ENCODE measurements at regions not wholly inside any gene's neighbourhood (a gene's known extent, or its start where the extent isn't known, plus 50 kb on each side); places are given as distances from the start of the nearest gene placed in this dataset.
"Not testable (repeated sequence)": the region's sequence is repeated elsewhere in the genome, so short reads cannot be mapped to it uniquely, and the experiment has no call there.

GRCh38 chr1:234954613-234955012 is 174.0 kb downstream of the TOMM20 start:
- Mint-ChIP-seq H3K9me3 (no peaks in the 10 kb centered on the region), H3K4me1 (peaks cover 58% of the 10 kb centered on the region), H3K27ac (peak overlapping the region; percentile 96 to 99 (median 97)), H3K36me3 (ENCODE audit: low read depth) (no peaks in the 10 kb centered on the region), H3K27me3 (ENCODE audit: low read depth) (no peaks in the 10 kb centered on the region), H3K4me3 (peak overlapping the region in 1 of 3 experiments; percentile 31)
- TF ChIP-seq CTCF (IDR thresholded peaks at IDR 0.05; ENCODE audit: unreplicated experiment in 3 of 3), result no peak

GRCh38 chr1:234953655-234954405 is 174.8 kb downstream of the TOMM20 start:
- no peak for TF ChIP-seq CTCF (IDR thresholded peaks at IDR 0.05; ENCODE audit: unreplicated experiment in 3 of 3)
- Mint-ChIP-seq H3K4me3 (peak overlapping the region in 1 of 3 experiments; percentile 32), H3K36me3 (ENCODE audit: low read depth) (peaks cover 7% of the 10 kb centered on the region), H3K27me3 (ENCODE audit: low read depth) (no peaks in the 10 kb centered on the region), H3K4me1 (peaks cover 50% of the 10 kb centered on the region), H3K9me3 (peaks cover 7% of the 10 kb centered on the region), H3K27ac (peak overlapping the region; percentile 96 to 99 (median 97))

- peaks cover 13% of the 10 kb centered on the region for H3K9me3 Mint-ChIP-seq
Observed at GRCh38 chr1:234950598-234950997, 178.0 kb downstream of the TOMM20 start.

DNA sequence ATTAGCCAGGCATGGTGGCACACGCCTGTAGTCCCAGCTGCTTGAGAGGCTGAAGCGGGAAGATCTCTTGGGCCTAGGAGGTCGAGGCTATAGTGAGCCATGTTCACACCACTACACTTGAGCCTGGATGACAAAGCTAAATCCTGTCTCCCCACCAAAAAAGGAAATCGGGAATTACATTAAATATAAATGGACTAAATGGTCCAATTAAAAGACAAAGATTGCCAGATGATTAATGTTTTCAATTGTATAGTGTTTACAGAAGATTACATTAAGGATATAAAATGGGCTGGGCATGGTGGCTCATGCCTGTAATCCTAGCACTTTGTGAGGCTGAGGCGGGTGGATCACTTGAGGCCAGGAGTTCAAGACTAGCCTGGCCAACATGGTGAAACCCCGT is 179.1 kb downstream of the TOMM20 start:
- H3K9me3 Mint-ChIP-seq, result peaks cover 13% of the 10 kb centered on the region
- H3K36me3 Mint-ChIP-seq (ENCODE audit: low read depth); H3K27me3 Mint-ChIP-seq (ENCODE audit: low read depth); H3K27ac Mint-ChIP-seq; H3K4me3 Mint-ChIP-seq: not testable (repeated sequence)
- H3K4me1 Mint-ChIP-seq, result peaks cover 21% of the 10 kb centered on the region

More at GRCh38 chr1:234950598-234950997, 178.0 kb downstream of the TOMM20 start:
- peak overlapping the region in 2 of 3 experiments; percentile 29 to 80 for H3K27ac Mint-ChIP-seq
- TF ChIP-seq CTCF (IDR thresholded peaks at IDR 0.05; ENCODE audit: unreplicated experiment in 3 of 3), result no peak
- H3K27me3 Mint-ChIP-seq (ENCODE audit: low read depth), result no peaks in the 10 kb centered on the region
- peaks cover 32% of the 10 kb centered on the region for H3K4me1 Mint-ChIP-seq
- no peak overlapping the region for H3K4me3 Mint-ChIP-seq
- peaks cover 7% of the 10 kb centered on the region for H3K36me3 Mint-ChIP-seq (ENCODE audit: low read depth)

DNA sequence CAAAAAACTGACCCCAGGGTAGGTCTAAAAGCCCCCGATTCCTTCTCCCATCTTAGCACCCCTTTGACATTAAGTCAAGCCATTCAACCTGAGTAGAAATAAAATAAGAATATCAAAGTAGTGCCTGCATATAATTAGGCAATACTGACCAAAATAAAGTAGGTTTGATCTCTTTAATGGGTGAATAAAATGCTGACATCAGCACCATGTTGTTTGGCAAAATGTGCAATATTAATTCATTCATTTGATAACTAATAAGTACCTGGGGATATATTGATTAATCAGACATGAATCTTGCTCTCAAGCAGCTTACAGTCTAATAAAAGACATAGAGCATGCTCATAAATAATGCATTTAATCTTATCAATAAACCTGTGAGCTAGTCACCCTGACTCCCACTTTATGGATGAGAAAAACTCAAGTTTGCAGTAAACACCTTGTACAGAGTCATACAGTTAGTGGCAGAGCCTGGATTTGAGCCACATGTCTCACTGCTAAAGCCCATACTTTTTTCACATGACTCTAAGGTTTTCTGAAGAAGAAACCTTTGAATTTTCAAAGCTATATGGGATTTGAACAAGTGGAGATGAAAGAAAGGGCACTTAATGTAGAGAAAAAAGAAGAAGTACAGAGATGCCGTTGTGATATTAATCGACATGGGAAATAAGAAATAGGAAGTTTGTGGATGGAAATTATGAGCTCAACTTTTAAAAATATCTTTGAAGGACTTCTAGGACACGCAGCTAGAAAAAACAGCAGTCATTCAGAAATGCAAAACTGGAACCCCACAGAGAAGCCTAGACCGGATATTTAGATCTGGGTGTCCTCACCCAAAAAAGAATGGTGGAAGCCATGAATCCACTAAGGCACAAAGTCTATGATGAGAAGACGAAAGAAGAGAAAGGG is 183.9 kb downstream of the TOMM20 start:
- Mint-ChIP-seq H3K4me1 (no peaks in the 10 kb centered on the region), H3K27me3 (ENCODE audit: low read depth) (no peaks in the 10 kb centered on the region), H3K36me3 (ENCODE audit: low read depth) (peaks cover 7% of the 10 kb centered on the region), H3K4me3 (no peak overlapping the region), H3K27ac (peak overlapping the region in 1 of 3 experiments; percentile 10), H3K9me3 (peaks cover 13% of the 10 kb centered on the region)
- TF ChIP-seq CTCF (IDR thresholded peaks at IDR 0.05; ENCODE audit: unreplicated experiment in 3 of 3), result no peak

DNA sequence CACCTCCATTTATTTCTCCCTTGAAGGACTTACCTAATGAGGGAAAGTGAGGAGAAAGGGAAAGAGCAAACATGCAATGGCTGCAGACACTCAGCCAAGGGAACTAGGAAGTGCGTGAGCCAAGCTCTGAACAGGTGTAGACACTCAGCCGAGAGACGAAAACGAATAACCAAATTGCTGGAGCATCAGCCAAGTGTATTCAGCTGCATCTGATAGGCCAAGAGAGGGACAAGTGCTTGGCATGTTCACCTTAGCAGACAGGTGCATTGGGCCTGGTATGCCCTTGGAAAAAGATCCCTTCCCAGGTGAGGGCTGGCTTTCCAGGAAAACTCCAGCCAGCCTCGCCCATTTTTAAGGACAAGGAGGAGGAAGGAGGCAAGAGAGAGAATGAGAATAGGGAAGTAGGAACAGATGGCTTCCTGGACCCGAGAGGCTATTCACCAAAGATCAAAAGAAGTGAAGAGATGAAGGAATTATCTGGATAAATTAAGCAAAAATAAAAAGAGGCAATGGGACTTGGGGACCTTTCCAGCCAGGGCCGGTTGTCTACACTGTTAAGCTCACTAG is 184.7 kb downstream of the TOMM20 start:
- H3K4me1 Mint-ChIP-seq, result no peaks in the 10 kb centered on the region

More for the DNA sequence above, 184.7 kb downstream of the TOMM20 start:
- Mint-ChIP-seq H3K4me3 (no peak overlapping the region), H3K36me3 (ENCODE audit: low read depth) (peaks cover under 1% of the 10 kb centered on the region), H3K9me3 (peaks cover 6% of the 10 kb centered on the region), H3K27ac (no peak overlapping the region), H3K27me3 (ENCODE audit: low read depth) (no peaks in the 10 kb centered on the region)
- TF ChIP-seq CTCF (IDR thresholded peaks at IDR 0.05; ENCODE audit: unreplicated experiment in 3 of 3), result no peak
